HG03342 (cell line): ENCODE measurements at regions not wholly inside any gene's neighbourhood (a gene's known extent, or its start where the extent isn't known, plus 50 kb on each side); places are given as distances from the start of the nearest gene placed in this dataset.
"Not testable (repeated sequence)": the region's sequence is repeated elsewhere in the genome, so short reads cannot be mapped to it uniquely, and the experiment has no call there.

ENCODE experiments used
- ATAC-seq: cut with Tn5 transposase; IDR thresholded peaks from one replicate; pipeline ENCODE4 v1.9.1; 2021; ENCODE audit warnings: mild to moderate bottlenecking, moderate library complexity; ENCODE audit not compliant: unreplicated experiment

DNA sequence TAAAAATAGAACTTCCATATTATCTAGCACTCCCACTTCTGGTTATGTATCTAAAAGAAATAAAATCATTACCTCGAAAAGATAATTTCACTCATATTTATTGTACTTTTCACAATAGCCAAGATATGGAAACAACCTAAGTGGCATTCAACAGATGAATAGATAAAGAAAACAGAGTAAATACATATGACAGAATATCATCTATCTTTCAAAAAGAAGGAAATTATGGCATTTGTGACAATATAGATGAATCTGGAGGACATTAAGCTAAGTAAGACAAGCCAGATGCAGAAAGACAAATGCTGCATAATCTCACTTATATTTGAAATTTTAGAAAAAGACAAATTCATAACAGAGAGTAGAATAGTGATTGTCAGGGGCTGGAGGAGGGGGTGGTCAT is 590.0 kb upstream of the ANO3 start:
- no peak for ATAC-seq

- ATAC-seq, result no peak
These were observed 589.1 kb upstream of the ANO3 start for GRCh38 chr11:25742800-25743199.

- no peak for ATAC-seq
These were observed 576.5 kb upstream of the ANO3 start for GRCh38 chr11:25755381-25755780.

DNA sequence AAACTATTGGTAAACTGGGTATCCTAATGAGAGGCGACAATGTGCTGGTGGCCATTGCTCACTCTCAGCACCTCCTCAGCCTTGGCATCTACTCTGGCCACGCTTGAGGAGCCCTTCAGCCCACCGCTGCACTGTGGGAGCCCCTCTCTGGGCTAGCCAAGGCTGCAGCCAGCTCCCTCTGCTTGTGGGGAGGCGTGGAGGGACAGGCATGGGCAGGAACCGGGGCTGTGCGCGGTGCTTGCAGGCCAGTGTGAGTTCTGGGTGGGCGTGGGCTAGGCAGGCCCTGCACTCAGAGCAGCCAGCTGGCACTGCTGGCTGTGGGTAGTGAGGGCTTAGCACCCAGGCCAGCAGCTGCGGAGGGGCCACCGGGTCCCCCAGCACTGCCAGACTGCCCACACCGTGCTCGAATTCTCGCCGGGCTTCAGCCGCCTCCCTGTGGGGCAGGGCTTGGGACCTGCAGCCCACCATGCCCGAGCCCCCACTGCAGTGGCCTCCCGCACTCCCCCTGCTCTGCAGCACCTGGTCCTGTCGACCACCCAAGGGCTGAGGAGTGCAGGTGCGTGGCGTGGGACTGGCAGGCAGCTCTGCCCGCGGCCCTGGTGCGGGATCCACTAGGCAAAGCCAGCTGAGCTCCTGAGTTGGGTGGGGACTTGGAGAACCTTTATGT is 575.9 kb upstream of the ANO3 start:
- no peak for ATAC-seq

- ATAC-seq, result no peak
These were observed 573.7 kb upstream of the ANO3 start for GRCh38 chr11:25758145-25758661.

DNA sequence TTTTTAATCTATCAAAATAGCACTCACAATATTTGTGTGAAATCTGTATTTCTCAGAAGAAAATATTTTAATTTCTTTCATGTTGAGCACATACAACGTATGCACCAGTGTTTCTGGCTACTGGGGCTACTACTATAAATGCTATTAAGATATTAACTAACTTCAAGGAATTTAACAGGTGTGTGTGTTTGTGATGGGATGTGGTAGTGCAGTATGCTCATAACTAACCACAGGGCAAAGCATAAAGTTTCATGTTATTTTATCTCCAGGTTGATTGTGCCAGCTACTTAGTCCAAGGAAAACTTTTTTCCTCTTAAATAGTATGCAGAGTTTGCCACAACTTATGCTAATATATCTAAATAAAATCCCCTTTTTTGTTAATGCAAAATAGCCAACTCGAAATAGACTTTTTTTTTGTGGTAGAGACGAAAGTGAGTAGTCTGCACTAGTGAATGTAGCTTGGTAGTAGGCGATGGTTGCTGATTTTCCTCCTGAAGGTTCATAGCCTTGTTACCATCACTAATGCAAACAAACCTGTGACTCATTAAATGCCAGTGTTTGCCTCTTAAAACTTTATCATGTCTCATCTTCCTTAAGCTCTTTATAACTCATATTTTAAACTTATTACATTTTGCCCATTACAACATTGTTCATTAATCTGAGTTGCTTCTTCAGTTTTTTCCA is 565.5 kb upstream of the ANO3 start:
- no peak for ATAC-seq

DNA sequence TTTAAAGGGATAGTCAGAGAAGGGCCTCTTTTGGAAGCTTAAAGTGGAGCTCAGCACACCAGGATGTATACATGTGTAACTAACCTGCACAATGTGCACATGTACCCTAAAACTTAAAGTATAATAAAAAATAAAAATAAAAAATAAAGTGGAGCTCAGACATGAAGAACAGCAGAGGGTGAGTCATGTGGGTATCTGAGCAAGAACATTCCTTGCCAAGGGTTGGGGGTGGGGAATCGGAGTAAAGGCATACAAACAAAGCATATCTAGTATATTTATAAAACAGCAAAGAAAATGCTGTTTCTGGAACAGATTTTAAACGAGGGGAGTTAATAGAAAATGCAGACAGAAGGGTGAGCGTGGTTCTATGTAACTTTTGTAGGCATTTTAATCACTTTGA is 562.6 kb upstream of the ANO3 start:
- no peak for ATAC-seq

DNA sequence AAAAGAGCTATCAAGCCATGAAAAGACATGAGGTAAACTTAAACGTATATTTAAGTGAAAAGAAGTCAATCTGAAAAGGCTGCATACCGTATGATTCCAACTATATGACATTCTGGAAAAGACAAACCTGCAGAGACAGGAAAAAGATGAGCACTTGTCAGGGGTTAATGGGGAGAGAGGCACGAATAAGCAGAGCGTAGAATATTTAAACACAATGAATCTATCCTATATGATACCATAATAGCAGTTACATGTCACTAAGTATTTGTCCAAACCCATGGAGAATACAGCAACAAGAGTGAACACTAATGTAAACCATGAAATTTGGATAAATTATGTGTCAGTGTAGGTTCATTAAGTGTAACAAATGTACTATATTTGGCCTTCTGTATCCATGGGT is 560.3 kb upstream of the ANO3 start:
- ATAC-seq, result no peak

DNA sequence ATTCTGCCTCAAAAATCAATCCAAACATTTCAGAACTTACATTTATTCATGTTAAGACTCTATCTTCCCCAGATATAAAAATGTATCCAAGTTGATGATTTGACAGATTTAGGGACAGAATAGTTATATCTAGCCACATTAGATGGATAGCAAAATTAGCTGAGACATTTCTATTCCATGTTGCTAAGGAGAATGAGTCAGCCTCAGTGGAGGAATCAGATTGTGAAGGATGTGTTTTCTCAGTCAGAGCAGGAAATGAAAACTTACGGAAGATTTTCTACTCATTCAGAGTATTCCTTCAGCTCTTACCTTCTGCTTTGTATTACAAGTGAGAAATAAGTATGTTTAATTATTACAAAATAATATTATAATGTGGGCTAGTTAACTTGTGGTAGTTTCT is 556.3 kb upstream of the ANO3 start:
- ATAC-seq, result no peak

- no peak for ATAC-seq
These were observed 555.7 kb upstream of the ANO3 start for GRCh38 chr11:25776238-25776637.

GRCh38 chr11:25777343-25777742 is 554.6 kb upstream of the ANO3 start:
- ATAC-seq, result no peak

DNA sequence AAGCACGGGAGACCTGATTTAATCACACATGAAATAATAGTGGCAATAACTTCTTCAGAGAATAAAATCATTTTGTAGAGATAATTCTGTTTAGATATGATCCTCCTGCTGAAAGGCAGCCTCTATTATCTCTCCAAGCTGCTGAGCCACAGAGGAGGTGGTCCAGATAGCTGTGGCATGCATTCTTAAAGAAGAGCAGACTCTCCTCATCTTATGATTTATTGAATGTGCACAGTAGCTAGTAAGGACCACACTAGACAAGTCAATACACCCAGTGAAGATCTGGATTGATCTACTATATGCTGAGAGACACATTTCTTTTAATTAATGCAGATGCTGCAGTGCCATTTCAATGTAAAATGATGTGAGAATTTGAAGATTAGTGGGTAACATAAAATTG is 552.9 kb upstream of the ANO3 start:
- ATAC-seq, result no peak

- ATAC-seq, result no peak
These were observed 544.5 kb upstream of the ANO3 start for GRCh38 chr11:25787416-25787815.

DNA sequence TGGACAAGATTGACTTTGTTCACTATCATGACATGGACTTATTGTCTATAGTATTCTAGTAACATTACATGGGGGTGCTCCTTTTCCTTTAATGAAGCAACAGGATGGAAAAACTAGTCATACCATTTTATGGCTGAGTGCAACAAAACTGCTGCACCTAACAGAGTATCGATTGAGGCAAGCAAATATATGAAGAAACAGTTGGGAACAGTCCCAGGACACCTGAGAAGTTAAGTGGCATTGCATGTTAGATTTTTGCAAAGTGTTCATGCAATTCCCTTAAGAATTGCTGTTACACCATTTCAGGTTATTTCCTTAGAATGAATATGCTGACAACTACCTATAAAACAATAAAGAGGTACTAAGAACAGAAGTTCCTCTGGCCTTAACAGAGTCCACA is 541.5 kb upstream of the ANO3 start:
- no peak for ATAC-seq

GRCh38 chr11:25793637-25794036 is 538.3 kb upstream of the ANO3 start:
- ATAC-seq, result no peak

- no peak for ATAC-seq
These were observed 537.1 kb upstream of the ANO3 start for GRCh38 chr11:25794804-25795203.

GRCh38 chr11:25816411-25816810 is 515.5 kb upstream of the ANO3 start:
- no peak for ATAC-seq

GRCh38 chr11:25824688-25825087 is 507.2 kb upstream of the ANO3 start:
- no peak for ATAC-seq

GRCh38 chr11:25831485-25831884 is 500.4 kb upstream of the ANO3 start:
- ATAC-seq, result not testable (repeated sequence)

- no peak for ATAC-seq
These were observed 492.9 kb upstream of the ANO3 start for GRCh38 chr11:25838918-25839625.

GRCh38 chr11:25844811-25845210 is 487.1 kb upstream of the ANO3 start:
- no peak for ATAC-seq

DNA sequence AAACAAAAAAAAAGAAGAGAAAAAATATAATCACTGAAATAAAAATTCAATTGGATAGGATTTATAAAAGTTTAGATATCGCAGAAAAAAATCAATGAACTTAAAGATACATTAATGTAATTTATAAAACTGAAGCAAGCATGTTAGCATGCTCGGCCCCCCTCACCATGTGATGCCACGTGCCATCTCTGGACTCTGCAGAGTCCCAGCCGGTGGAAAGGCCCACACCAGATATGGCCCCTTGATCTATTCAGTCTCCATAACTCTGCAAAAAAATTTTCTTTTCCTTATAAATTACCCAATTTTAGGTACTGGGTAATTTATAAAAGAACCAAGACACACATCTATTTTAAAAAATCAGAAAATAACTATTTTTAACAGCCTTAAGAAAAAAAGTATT is 476.0 kb upstream of the ANO3 start:
- ATAC-seq, result no peak
